ENCODE measurements at regions not wholly inside any gene's neighbourhood (a gene's known extent, or its start where the extent isn't known, plus 50 kb on each side); places are given as distances from the start of the nearest gene placed in this dataset.

- 77 to 93% (median 88%) methylated on average over 2 of the region's 2 CpGs for WGBS, 5 donors
- TF ChIP-seq POLR2A (IDR thresholded peaks at IDR 0.05) (no peak), CTCF (IDR thresholded peaks at IDR 0.05 in 8 of 11, conservative IDR thresholded peaks at IDR 0.05 in 3 of 11) (no peak), POLR2AphosphoS5 (IDR thresholded peaks at IDR 0.05) (no peak)
- Histone ChIP-seq H3K27me3 (replicated peaks in 1 of 7) (peaks cover 0 to 9% (median 0%) of the 10 kb centered on the region in 7 donors), H3K4me1 (no peaks in the 10 kb centered on the region), H3K4me3 (no peak overlapping the region), H3K9me3 (no peaks in the 10 kb centered on the region), H3K27ac (no peak overlapping the region), H3K36me3 (no peaks in the 10 kb centered on the region)
- intact Hi-C loops (cut with DNase I; ENCODE audit: low total_unique reads) = no loop called here
- no peak for DNase-seq
These were observed 54.9 kb downstream of the DIO3 start for GRCh38 chr14:101616202-101616601.

- Histone ChIP-seq H3K27me3 (replicated peaks in 1 of 7) (peaks cover 0 to 3% (median 0%) of the 10 kb centered on the region in 7 donors), H3K27ac (no peak overlapping the region), H3K4me3 (no peak overlapping the region), H3K36me3 (no peaks in the 10 kb centered on the region), H3K9me3 (no peaks in the 10 kb centered on the region), H3K4me1 (no peaks in the 10 kb centered on the region)
- peak; percentile 62 for DNase-seq
- TF ChIP-seq POLR2A (IDR thresholded peaks at IDR 0.05) (no peak), CTCF (IDR thresholded peaks at IDR 0.05 in 8 of 11, conservative IDR thresholded peaks at IDR 0.05 in 3 of 11) (no peak), POLR2AphosphoS5 (IDR thresholded peaks at IDR 0.05) (no peak)
- WGBS, 5 donors = 80 to 96% (median 81%) methylated on average over 6 to 8 of the region's 8 CpGs
- intact Hi-C loops (cut with DNase I; ENCODE audit: low total_unique reads) = no loop called here
These were observed 58.2 kb downstream of the DIO3 start for GRCh38 chr14:101619484-101619883.

GRCh38 chr14:101620031-101620788 is 58.9 kb downstream of the DIO3 start:
- intact Hi-C loops (cut with DNase I; ENCODE audit: low total_unique reads) = loop anchor here (10.0 kb wide), 1 partner anchor 1235 kb away; no protein-coding TSS in a partner anchor
- Histone ChIP-seq H3K4me3 (no peak overlapping the region), H3K4me1 (no peaks in the 10 kb centered on the region), H3K27me3 (replicated peaks in 1 of 7) (peaks cover 0 to 3% (median 0%) of the 10 kb centered on the region in 7 donors), H3K9me3 (no peaks in the 10 kb centered on the region), H3K27ac (no peak overlapping the region), H3K36me3 (no peaks in the 10 kb centered on the region)
- DNase-seq = peak; percentile 59
- TF ChIP-seq POLR2AphosphoS5 (IDR thresholded peaks at IDR 0.05) (no peak), CTCF (IDR thresholded peaks at IDR 0.05 in 8 of 11, conservative IDR thresholded peaks at IDR 0.05 in 3 of 11) (no peak), POLR2A (IDR thresholded peaks at IDR 0.05) (no peak)
- 79 to 90% (median 86%) methylated on average over 5 to 11 of the region's 11 CpGs for WGBS, 5 donors

Measured in spleen (tissue), 11 donors.